OCI-LY7 (cell line): ENCODE measurements at regions not wholly inside any gene's neighbourhood (a gene's known extent, or its start where the extent isn't known, plus 50 kb on each side); places are given as distances from the start of the nearest gene placed in this dataset.

Experiments used
- EZH2phosphoT487 ChIP-seq: fragments of 200-600 bp; sonication (generic); IDR thresholded peaks from 2 replicates; pipeline ENCODE4 v1.6.1; 2018; ENCODE audit warnings: low read depth, borderline replicate concordance, mild to moderate bottlenecking, mixed run types, antibody characterized with exemption, low read length, moderate library complexity, mixed read lengths
- TF ChIP-seq, protein P1 (sequence below): fragments of 200-600 bp; sonication (generic); conservative IDR thresholded peaks from 2 replicates; pipeline ENCODE4 v1.5.1; 2014; ENCODE audit warnings: mild to moderate bottlenecking, antibody characterized with exemption, low read length, moderate library complexity, mixed read lengths

DNA sequence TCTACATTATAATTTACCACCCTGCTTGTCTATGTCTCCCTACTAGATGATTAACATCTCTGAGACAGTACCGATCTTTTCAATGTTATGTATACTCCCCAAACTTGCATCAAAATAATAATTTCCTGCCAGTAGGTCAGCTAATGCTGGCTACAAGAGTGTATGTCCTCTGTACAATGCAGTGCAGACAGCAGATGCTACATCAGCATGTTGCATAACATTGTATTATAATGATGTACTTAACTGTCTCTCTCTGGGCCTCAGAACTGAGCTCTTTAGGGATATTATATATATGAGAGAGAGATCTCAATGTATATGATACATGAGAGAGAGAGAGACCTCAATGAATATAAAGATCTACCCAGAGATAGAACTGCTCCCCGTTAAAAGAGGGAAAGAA lies 456.6 kb downstream of the SHQ1 start:
- TF ChIP-seq, protein P1, sequence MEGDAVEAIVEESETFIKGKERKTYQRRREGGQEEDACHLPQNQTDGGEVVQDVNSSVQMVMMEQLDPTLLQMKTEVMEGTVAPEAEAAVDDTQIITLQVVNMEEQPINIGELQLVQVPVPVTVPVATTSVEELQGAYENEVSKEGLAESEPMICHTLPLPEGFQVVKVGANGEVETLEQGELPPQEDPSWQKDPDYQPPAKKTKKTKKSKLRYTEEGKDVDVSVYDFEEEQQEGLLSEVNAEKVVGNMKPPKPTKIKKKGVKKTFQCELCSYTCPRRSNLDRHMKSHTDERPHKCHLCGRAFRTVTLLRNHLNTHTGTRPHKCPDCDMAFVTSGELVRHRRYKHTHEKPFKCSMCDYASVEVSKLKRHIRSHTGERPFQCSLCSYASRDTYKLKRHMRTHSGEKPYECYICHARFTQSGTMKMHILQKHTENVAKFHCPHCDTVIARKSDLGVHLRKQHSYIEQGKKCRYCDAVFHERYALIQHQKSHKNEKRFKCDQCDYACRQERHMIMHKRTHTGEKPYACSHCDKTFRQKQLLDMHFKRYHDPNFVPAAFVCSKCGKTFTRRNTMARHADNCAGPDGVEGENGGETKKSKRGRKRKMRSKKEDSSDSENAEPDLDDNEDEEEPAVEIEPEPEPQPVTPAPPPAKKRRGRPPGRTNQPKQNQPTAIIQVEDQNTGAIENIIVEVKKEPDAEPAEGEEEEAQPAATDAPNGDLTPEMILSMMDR: no peak
- no peak for TF ChIP-seq EZH2phosphoT487
